Stimulated activated naive CD4-positive, alpha-beta T cell (primary cell): ENCODE measurements at regions not wholly inside any gene's neighbourhood (a gene's known extent, or its start where the extent isn't known, plus 50 kb on each side); places are given as distances from the start of the nearest gene placed in this dataset.
"Not testable (repeated sequence)": the region's sequence is repeated elsewhere in the genome, so short reads cannot be mapped to it uniquely, and the experiment has no call there.

Source experiments
- DNase-seq, 6 experiments: peaks; one replicate each; lab custom pipeline; 2025; lab: John Stamatoyannopoulos, UW

DNA sequence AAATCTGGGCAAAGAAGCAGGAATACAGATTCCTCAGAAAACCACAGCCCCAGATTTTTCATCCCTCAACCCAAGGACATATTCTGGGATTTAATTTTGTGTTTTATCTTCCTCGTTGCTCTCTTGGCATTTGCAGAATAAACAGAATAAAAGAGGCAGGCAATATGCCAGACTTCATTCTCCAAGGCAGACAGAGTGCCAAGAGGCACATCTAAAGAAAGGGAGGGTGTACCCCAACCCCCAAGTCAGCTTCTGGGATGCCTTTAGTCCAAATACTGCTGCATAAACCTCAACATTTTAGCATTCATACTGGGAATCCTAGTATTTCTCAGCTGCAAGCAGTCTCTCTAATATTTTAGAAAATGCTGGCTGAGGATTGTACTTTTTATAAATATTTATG is 629.2 kb downstream of the KLHL13 start:
- no peak for DNase-seq

- no peak for DNase-seq
Measured at GRCh38 chrX:117483950-117484349, 632.7 kb downstream of the KLHL13 start.

DNA sequence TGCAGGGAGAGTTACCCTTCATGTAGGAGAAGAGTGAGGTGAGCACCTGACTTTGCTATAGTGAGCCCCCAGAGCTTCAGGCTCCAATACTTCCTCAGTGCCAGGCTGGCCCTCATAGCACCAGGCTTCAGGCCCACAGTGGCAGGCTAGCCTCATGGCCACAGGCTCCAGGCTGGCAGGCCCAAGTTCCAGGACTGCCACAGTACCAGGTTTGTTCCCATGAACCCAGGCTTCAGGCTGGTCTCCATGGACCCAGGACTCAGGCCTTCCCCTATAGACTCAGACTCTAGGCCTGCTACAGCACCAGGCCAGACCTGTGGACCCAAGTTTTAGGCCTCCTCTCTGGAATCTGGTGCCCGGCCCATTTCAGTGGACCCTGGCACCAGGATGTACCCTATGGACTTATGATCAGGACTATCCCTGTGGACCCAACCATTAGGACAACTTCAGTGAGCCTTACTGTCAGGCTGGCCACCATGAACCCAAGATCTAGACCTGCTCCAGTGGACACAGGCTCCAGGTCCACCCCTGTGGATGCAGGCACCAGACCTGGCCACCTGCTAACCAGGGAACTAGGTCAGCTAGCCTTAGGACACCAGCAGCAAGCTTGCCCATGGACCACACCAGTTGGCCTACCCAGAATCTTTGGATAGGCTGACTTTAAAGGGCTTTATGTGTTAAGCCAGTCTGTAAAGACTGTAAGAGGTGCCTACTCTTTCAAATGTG is 658.2 kb downstream of the KLHL13 start:
- DNase-seq, result no peak

DNA sequence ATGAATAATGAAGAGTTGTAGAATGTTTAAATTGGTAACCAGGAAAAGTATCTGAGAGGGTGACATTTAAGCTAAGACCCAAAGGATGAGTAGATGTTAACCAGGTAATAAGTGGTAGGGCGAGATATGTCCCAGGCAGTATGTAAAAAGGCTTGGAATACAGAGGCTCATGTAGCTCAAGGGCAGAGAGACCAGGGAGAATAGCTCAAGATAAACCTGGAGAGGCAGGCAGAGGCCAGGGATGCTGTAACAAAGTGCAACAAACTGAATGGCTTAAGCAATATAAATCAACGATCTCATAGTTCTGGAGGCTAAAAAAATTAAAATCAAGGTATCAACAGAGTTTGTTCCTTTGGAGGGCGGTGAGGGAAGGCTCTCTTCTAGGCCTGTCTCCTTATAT is 660.8 kb downstream of the KLHL13 start:
- DNase-seq, result no peak

DNA sequence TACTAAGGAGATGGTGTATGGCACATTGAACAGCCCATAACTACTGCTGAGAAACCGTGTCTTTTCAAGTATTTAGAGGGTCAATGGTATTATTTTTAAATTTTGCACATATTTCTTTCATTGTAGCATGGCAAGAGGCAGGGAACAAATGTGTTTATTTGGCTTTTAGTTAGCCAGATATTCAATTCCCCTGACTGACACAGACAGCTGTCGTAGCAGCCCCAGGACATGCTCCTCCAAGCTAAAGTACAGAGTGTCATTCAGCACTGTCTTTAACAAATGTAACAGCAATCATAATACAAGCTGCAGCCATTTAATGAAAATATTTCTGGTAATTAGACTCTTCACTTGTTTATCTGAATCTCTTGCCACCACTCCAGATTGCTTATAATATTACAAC is 687.1 kb downstream of the KLHL13 start:
- DNase-seq, result no peak

- DNase-seq, result no peak
Measured at GRCh38 chrX:117407449-117408150, 709.0 kb downstream of the KLHL13 start.

- no peak for DNase-seq
Measured at GRCh38 chrX:117400839-117401238, 715.8 kb downstream of the KLHL13 start.

DNA sequence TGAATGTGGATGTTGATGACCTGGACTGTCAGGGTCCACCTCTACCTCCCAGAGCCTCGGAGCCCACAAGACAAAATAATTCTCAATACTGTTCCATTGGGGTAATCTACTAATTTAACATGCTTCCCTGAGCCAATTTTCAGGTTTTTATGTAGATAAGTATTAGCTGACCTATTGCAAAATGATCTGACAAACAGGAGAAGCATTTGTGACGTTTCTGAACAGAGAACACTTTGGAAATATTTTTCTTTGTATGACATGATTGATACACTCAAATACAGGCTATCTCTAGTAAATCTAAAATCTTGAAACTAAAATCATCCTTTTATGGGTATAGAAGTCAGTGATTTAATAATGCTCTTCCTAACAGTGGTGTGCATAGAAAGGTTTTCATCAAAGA is 716.6 kb downstream of the KLHL13 start:
- DNase-seq, result no peak

GRCh38 chrX:117397844-117398243 is 718.8 kb downstream of the KLHL13 start:
- no peak for DNase-seq

DNA sequence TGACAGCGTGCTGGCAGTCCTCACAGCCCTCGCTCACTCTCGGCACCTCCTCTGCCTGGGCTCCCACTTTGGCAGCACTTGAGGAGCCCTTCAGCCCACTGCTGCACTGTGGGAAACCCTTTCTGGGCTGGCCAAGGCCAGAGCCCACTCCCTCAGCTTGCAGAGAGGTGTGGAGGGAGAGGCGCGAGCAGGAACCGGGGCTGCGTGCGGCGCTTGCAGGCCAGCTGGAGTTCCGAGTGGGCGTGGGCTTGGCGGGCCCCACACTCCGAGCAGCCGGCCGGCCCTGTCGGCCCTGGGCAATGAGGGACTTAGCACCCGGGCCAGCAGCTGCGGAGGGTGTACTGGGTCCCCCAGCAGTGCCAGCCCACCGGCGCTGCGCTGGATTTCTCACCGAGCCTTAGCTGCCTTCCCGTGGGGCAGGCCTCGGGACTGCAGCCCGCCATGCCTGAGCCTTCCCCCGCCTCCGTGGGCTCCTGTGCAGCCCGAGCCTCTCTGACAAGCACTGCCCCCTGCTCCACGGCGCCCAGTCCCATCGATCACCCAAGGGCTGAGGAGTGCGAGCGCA is 722.0 kb downstream of the KLHL13 start:
- not testable (repeated sequence) for DNase-seq

DNA sequence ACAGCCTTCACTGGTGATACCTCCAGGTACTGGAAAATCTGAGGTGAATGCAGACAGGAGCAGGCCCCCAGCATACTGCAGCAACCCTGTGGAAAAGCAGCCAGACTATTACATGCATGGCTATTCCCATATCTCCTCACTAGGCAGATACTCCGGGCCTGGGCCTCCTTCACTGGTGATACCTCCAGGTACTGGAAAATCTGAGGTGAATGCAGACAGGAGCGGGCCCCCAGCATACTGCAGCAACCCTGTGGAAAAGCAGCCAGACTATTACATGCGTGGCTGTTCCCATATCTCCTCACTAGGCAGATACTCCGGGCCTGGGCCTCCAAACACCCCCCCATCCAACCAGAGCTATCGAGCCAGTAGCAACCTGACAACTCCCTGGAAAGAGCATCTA is 724.2 kb downstream of the KLHL13 start:
- not testable (repeated sequence) for DNase-seq

GRCh38 chrX:117376460-117376859 is 740.1 kb downstream of the KLHL13 start:
- no peak for DNase-seq

DNA sequence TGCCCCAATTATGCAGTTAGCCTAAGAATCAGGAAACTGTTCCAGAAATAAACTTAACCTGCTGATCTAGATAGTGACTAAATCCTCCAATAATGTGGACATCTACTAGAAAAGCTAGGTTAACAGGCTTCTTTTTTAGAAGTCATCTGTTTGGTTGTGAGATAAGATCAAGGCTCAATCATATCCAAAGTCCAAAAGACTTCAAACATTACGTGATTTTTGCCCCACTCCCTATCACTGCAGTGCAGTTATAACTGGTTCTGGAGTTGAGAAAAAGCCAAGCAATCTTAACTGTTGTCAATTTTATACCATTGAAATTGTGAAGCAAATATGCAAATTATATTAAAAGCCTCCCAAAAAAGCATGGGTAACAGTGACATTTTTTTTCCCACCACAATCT is 781.4 kb downstream of the KLHL13 start:
- DNase-seq, result no peak

DNA sequence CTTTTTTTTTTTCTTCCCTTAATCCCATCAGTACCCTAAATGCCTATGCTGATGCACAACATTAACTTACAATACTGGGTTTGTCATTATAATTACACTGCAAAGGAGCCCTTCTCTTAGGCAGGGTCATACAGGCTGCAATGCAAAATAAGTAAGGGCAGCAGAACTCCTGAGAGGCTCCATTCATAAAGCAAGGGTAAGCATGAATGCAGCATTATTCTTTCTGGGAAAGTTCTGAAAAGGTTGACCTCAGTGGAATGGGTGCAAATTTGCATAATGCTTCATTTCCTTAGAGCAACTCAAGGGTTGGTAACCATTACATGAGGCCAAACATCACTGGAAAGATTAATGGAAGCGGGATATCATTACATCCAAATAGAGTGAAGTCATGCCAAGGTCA is 789.2 kb downstream of the KLHL13 start:
- DNase-seq, result no peak

- no peak for DNase-seq
Measured at GRCh38 chrX:117325706-117326105, 790.9 kb downstream of the KLHL13 start.

DNA sequence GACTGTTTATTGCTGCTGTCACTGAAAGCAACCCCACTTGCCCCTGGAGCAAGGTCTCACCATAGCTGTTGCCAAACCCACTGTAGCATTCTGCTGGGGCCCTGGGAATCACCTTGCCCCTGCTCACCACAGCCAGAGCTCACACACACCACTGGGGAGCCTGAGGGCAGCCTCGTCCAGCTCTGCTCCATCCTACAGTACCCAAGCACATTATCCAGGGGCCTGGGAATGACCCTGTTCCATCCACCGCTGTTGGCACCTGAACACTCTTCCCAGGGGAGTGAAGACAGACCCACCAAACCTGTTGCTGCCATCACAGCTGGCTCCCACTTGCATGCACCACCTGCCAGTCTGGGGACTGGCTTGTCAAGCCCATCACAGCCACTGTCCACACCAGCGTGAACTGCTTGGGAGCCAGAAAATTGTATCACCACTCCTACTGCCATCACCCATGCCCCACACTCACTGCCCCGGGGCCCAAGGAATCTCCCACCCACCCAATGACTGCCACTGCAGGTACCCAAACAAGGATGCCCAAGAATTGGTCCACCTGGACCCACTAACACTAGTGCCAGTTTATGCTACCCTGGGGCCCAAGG is 811.3 kb downstream of the KLHL13 start:
- DNase-seq, result no peak

DNA sequence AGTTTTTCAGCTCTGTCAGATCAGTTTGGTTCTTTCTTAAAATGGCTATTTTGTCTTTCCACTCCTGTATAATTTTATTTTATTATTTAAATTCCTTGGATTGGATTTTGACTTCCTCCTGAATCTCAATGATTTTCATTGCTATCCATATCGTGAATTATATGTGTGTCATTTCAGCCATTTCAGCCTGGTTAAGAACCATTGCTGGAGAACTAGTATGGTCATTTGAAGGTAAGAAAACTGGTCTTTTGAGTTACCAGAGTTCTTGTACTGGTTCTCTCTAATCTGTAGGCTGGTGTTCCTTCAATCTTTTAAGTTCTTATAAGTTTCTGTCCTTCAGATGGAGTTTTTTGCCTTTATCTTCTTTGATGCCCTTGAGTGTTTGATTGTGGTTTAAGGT is 815.5 kb downstream of the KLHL13 start:
- DNase-seq, result no peak

- no peak for DNase-seq
Measured at GRCh38 chrX:117291760-117292159, 824.9 kb downstream of the KLHL13 start.

DNA sequence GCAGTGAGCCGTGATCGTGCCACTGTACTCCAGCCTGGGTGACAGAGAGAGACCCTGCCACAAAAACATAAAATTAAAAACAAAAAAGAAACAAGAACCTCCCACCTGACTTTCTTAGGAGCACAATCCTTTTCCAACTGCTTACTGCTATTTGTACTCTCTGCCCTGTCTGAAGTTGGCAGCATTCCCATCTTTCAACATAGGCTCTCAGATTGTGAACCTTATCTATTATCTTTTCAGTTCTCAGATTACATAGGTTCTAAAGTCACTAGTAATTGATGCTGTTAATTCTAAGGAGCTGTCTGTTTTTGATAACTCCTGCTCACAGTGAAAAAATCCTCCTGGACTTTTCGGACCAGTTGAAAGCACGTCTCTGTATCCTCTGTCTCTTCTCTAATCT is 812.2 kb upstream of the CT83 start:
- DNase-seq, result no peak
